Fibroblast of lung (primary cell): ENCODE measurements at regions not wholly inside any gene's neighbourhood (a gene's known extent, or its start where the extent isn't known, plus 50 kb on each side); places are given as distances from the start of the nearest gene placed in this dataset.

Experiments
- EZH2 ChIP-seq: IDR thresholded peaks from 2 replicates; pipeline ENCODE4 v1.5.1; 2012; ENCODE audit warnings: low read length, control low read depth, mild to moderate bottlenecking; ENCODE audit errors: missing control alignments
- TF ChIP-seq, protein P1 (sequence below), 2 donors: IDR thresholded peaks in 1 of 2; conservative IDR thresholded peaks in 1 of 2; 1 replicate in 1 of 2; 2 replicates in 1 of 2; pipeline ENCODE4 v1.5.1; 2011 to 2012; ENCODE audit warnings: low read length in 2 of 2, control low read depth in 1 of 2, inconsistent platforms in 1 of 2, low read depth in 1 of 2, mild to moderate bottlenecking in 1 of 2

GRCh38 chr16:85254921-85255320 lies 142.6 kb upstream of the CIBAR2 start:
- TF ChIP-seq, protein P1, sequence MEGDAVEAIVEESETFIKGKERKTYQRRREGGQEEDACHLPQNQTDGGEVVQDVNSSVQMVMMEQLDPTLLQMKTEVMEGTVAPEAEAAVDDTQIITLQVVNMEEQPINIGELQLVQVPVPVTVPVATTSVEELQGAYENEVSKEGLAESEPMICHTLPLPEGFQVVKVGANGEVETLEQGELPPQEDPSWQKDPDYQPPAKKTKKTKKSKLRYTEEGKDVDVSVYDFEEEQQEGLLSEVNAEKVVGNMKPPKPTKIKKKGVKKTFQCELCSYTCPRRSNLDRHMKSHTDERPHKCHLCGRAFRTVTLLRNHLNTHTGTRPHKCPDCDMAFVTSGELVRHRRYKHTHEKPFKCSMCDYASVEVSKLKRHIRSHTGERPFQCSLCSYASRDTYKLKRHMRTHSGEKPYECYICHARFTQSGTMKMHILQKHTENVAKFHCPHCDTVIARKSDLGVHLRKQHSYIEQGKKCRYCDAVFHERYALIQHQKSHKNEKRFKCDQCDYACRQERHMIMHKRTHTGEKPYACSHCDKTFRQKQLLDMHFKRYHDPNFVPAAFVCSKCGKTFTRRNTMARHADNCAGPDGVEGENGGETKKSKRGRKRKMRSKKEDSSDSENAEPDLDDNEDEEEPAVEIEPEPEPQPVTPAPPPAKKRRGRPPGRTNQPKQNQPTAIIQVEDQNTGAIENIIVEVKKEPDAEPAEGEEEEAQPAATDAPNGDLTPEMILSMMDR (conservative IDR thresholded peaks at IDR 0.05 in 1 of 2, IDR thresholded peaks at IDR 0.05 in 1 of 2; ENCODE audit: low read depth in 1 of 2, low read length in 2 of 2), result no peak
- no peak for TF ChIP-seq EZH2
